ENCODE measurements at regions not wholly inside any gene's neighbourhood (a gene's known extent, or its start where the extent isn't known, plus 50 kb on each side); places are given as distances from the start of the nearest gene placed in this dataset.

GRCh38 chr5:165504674-165505073, 1999.3 kb downstream of the MAT2B start:
- TF ChIP-seq, protein P1, sequence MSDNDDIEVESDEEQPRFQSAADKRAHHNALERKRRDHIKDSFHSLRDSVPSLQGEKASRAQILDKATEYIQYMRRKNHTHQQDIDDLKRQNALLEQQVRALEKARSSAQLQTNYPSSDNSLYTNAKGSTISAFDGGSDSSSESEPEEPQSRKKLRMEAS (IDR thresholded peaks at IDR 0.05; ENCODE audit: low read depth, low read length), result no peak
- TF ChIP-seq, protein P2, sequence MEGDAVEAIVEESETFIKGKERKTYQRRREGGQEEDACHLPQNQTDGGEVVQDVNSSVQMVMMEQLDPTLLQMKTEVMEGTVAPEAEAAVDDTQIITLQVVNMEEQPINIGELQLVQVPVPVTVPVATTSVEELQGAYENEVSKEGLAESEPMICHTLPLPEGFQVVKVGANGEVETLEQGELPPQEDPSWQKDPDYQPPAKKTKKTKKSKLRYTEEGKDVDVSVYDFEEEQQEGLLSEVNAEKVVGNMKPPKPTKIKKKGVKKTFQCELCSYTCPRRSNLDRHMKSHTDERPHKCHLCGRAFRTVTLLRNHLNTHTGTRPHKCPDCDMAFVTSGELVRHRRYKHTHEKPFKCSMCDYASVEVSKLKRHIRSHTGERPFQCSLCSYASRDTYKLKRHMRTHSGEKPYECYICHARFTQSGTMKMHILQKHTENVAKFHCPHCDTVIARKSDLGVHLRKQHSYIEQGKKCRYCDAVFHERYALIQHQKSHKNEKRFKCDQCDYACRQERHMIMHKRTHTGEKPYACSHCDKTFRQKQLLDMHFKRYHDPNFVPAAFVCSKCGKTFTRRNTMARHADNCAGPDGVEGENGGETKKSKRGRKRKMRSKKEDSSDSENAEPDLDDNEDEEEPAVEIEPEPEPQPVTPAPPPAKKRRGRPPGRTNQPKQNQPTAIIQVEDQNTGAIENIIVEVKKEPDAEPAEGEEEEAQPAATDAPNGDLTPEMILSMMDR (IDR thresholded peaks at IDR 0.05; ENCODE audit: low read depth, low read length), result no peak
- TF ChIP-seq MYC (IDR thresholded peaks at IDR 0.05; ENCODE audit: low read depth, low read length), result no peak
- no peak for TF ChIP-seq POLR2A (IDR thresholded peaks at IDR 0.05; ENCODE audit: extremely low read depth, insufficient read length)

All from NB4 (cell line).